Pulmonary artery endothelial cell (primary cell): ENCODE measurements at regions not wholly inside any gene's neighbourhood (a gene's known extent, or its start where the extent isn't known, plus 50 kb on each side); places are given as distances from the start of the nearest gene placed in this dataset.
"Not testable (repeated sequence)": the region's sequence is repeated elsewhere in the genome, so short reads cannot be mapped to it uniquely, and the experiment has no call there.

Experiments used
- DNase-seq: peaks from one replicate; pipeline ENCODE4 v3.0.0-alpha.2; 2011; ENCODE audit warnings: low read depth, low spot score

- no peak for DNase-seq
These were observed 253.3 kb upstream of the CDH5 start for GRCh38 chr16:66113223-66113622.

- no peak for DNase-seq
These were observed 256.8 kb upstream of the CDH5 start for GRCh38 chr16:66109677-66110076.

GRCh38 chr16:66107661-66108060 lies 258.8 kb upstream of the CDH5 start:
- DNase-seq = no peak

- DNase-seq = no peak
These were observed 263.3 kb upstream of the CDH5 start for GRCh38 chr16:66103211-66103610.

- no peak for DNase-seq
These were observed 267.2 kb upstream of the CDH5 start for GRCh38 chr16:66099306-66099705.

GRCh38 chr16:66097751-66098150 lies 268.7 kb upstream of the CDH5 start:
- no peak for DNase-seq

GRCh38 chr16:66095676-66096075 lies 270.8 kb upstream of the CDH5 start:
- DNase-seq = no peak

- no peak for DNase-seq
These were observed 273.3 kb upstream of the CDH5 start for GRCh38 chr16:66093191-66093590.

- no peak for DNase-seq
These were observed 275.0 kb upstream of the CDH5 start for GRCh38 chr16:66091471-66091891.

- no peak for DNase-seq
These were observed 277.8 kb upstream of the CDH5 start for GRCh38 chr16:66088681-66089080.

- no peak for DNase-seq
These were observed 279.2 kb upstream of the CDH5 start for GRCh38 chr16:66087308-66087707.

- no peak for DNase-seq
These were observed 280.8 kb upstream of the CDH5 start for GRCh38 chr16:66085651-66086050.

GRCh38 chr16:66084731-66085130 lies 281.8 kb upstream of the CDH5 start:
- not testable (repeated sequence) for DNase-seq

- no peak for DNase-seq
These were observed 282.2 kb upstream of the CDH5 start for GRCh38 chr16:66084306-66084705.

GRCh38 chr16:66083171-66083570 lies 283.3 kb upstream of the CDH5 start:
- no peak for DNase-seq

- DNase-seq = no peak
These were observed 284.1 kb upstream of the CDH5 start for GRCh38 chr16:66082424-66082823.

- no peak for DNase-seq
These were observed 284.6 kb upstream of the CDH5 start for GRCh38 chr16:66081775-66082366.

GRCh38 chr16:66079671-66080334 lies 286.7 kb upstream of the CDH5 start:
- DNase-seq = no peak

- DNase-seq = no peak
These were observed 296.2 kb upstream of the CDH5 start for GRCh38 chr16:66070140-66070917.

GRCh38 chr16:66069587-66069986 lies 296.9 kb upstream of the CDH5 start:
- DNase-seq = no peak

- DNase-seq = no peak
These were observed 300.1 kb upstream of the CDH5 start for GRCh38 chr16:66066404-66066803.

- DNase-seq = no peak
These were observed 300.6 kb upstream of the CDH5 start for GRCh38 chr16:66065925-66066324.
